ENCODE measurements at regions not wholly inside any gene's neighbourhood (a gene's known extent, or its start where the extent isn't known, plus 50 kb on each side); places are given as distances from the start of the nearest gene placed in this dataset.

DNA sequence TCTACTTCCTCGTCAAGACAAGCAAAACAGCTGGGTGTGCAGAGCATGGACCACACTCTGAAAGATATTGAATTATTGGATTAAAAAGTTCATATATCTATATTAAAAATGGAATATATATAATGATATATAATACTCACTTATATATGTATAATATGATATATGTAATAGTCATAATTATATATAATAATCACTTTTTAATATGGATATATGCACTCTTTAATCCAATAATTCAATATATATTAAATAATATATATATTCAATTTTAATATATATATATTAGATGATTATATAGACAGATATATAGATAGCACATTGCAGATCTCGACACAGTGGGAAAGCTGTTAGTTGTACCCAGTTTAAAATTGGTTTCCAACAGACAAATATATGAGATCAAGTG, 182.1 kb upstream of the CARD18 start:
- Histone ChIP-seq H3K27ac (ENCODE audit: low read length) (no peak overlapping the region), H3K4me2 (ENCODE audit: insufficient read depth, low read length) (no peak overlapping the region), H3K4me3 (ENCODE audit: low read depth in 1 of 2, low read length in 2 of 2) (no peak overlapping the region), H3K9ac (ENCODE audit: low read depth, low read length) (no peak overlapping the region), H4K20me1 (ENCODE audit: insufficient read depth, low read length) (no peaks in the 10 kb centered on the region), H3K4me1 (ENCODE audit: insufficient read depth, low read length) (no peaks in the 10 kb centered on the region), H3K27me3 (ENCODE audit: insufficient read depth, low read length, poor library complexity) (no peaks in the 10 kb centered on the region), H3K9me3 (ENCODE audit: insufficient read depth, low read length, severe bottlenecking) (no peaks in the 10 kb centered on the region), H3K79me2 (ENCODE audit: insufficient read depth, low read length) (no peaks in the 10 kb centered on the region), H2AFZ (ENCODE audit: low read depth, low read length) (no peak overlapping the region), H3K36me3 (ENCODE audit: insufficient read depth, low read length) (no peaks in the 10 kb centered on the region)
- TF ChIP-seq EZH2 (IDR thresholded peaks at IDR 0.05; ENCODE audit: borderline replicate concordance, low read depth, low read length, severe bottlenecking): no peak
- TF ChIP-seq, protein P1, sequence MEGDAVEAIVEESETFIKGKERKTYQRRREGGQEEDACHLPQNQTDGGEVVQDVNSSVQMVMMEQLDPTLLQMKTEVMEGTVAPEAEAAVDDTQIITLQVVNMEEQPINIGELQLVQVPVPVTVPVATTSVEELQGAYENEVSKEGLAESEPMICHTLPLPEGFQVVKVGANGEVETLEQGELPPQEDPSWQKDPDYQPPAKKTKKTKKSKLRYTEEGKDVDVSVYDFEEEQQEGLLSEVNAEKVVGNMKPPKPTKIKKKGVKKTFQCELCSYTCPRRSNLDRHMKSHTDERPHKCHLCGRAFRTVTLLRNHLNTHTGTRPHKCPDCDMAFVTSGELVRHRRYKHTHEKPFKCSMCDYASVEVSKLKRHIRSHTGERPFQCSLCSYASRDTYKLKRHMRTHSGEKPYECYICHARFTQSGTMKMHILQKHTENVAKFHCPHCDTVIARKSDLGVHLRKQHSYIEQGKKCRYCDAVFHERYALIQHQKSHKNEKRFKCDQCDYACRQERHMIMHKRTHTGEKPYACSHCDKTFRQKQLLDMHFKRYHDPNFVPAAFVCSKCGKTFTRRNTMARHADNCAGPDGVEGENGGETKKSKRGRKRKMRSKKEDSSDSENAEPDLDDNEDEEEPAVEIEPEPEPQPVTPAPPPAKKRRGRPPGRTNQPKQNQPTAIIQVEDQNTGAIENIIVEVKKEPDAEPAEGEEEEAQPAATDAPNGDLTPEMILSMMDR (IDR thresholded peaks at IDR 0.05; ENCODE audit: borderline replicate concordance, extremely low read depth, low read length, poor library complexity, severe bottlenecking): no peak
- no peak for ATAC-seq (ENCODE audit: insufficient read depth, low read depth)
- no peak for DNase-seq

DNA sequence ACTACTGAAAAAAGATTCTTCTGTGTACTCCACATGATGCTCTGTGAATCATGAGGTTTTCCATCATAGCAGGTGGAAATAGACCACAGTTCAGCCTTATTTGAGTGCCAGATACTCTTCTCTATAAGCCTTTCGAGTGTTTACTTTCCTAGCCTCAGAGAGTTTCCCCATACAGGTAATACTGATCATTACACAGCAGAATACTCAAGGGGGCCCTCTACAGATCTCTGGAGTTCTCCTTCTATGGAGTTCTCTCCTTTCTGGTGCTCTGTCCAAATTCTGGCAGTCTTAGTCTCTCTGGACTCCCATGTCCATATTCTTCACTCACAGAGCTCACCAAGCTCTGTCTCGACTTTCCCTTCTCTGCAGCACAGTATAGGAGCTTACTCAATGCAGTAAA, 175.7 kb upstream of the CARD18 start:
- DNase-seq (no peak), ATAC-seq (ENCODE audit: insufficient read depth, low read depth) (no peak)
- H3K4me3 ChIP-seq (ENCODE audit: low read depth in 1 of 2, low read length in 2 of 2): no peak overlapping the region
- H3K9ac ChIP-seq (ENCODE audit: low read depth, low read length): no peak overlapping the region
- H3K4me2 ChIP-seq (ENCODE audit: insufficient read depth, low read length): no peak overlapping the region
- no peaks in the 10 kb centered on the region for H3K4me1 ChIP-seq (ENCODE audit: insufficient read depth, low read length)
- TF ChIP-seq EZH2 (IDR thresholded peaks at IDR 0.05; ENCODE audit: borderline replicate concordance, low read depth, low read length, severe bottlenecking): no peak
- TF ChIP-seq, protein P1 (IDR thresholded peaks at IDR 0.05; ENCODE audit: borderline replicate concordance, extremely low read depth, low read length, poor library complexity, severe bottlenecking): no peak
- no peaks in the 10 kb centered on the region for H4K20me1 ChIP-seq (ENCODE audit: insufficient read depth, low read length)
- no peak overlapping the region for H3K27ac ChIP-seq (ENCODE audit: low read length)
- H3K9me3 ChIP-seq (ENCODE audit: insufficient read depth, low read length, severe bottlenecking): no peaks in the 10 kb centered on the region
- no peaks in the 10 kb centered on the region for H3K79me2 ChIP-seq (ENCODE audit: insufficient read depth, low read length)
- H3K27me3 ChIP-seq (ENCODE audit: insufficient read depth, low read length, poor library complexity): no peaks in the 10 kb centered on the region
- H3K36me3 ChIP-seq (ENCODE audit: insufficient read depth, low read length): no peaks in the 10 kb centered on the region
- no peak overlapping the region for H2AFZ ChIP-seq (ENCODE audit: low read depth, low read length)

DNA sequence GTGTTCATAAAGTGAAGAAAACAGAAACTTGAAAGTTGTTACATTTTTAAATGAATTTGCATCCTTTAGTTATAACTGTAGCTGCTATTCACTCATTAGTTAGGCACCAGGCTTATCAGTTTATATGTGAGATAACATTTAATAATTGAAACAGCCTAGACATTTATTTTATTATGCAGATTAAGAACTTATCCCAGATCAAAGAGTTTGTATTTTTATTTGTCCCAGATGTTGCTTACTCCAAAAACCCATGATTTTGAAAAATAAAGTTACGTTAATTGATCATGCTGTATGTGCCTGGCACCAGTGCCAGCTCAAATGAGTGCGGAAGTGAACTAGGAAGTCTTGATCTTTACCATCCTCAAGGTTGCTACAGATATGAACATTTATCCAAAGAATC, 172.7 kb upstream of the CARD18 start:
- Histone ChIP-seq H3K79me2 (ENCODE audit: insufficient read depth, low read length) (no peaks in the 10 kb centered on the region), H3K9ac (ENCODE audit: low read depth, low read length) (no peak overlapping the region), H3K9me3 (ENCODE audit: insufficient read depth, low read length, severe bottlenecking) (no peaks in the 10 kb centered on the region), H3K4me1 (ENCODE audit: insufficient read depth, low read length) (no peaks in the 10 kb centered on the region), H3K36me3 (ENCODE audit: insufficient read depth, low read length) (no peaks in the 10 kb centered on the region), H4K20me1 (ENCODE audit: insufficient read depth, low read length) (no peaks in the 10 kb centered on the region), H3K4me2 (ENCODE audit: insufficient read depth, low read length) (no peak overlapping the region), H3K27ac (ENCODE audit: low read length) (no peak overlapping the region), H3K4me3 (ENCODE audit: low read depth in 1 of 2, low read length in 2 of 2) (no peak overlapping the region), H3K27me3 (ENCODE audit: insufficient read depth, low read length, poor library complexity) (no peaks in the 10 kb centered on the region), H2AFZ (ENCODE audit: low read depth, low read length) (no peak overlapping the region)
- DNase-seq: no peak
- TF ChIP-seq, protein P1 (IDR thresholded peaks at IDR 0.05; ENCODE audit: borderline replicate concordance, extremely low read depth, low read length, poor library complexity, severe bottlenecking): no peak
- no peak for TF ChIP-seq EZH2 (IDR thresholded peaks at IDR 0.05; ENCODE audit: borderline replicate concordance, low read depth, low read length, severe bottlenecking)
- ATAC-seq (ENCODE audit: insufficient read depth, low read depth): no peak

DNA sequence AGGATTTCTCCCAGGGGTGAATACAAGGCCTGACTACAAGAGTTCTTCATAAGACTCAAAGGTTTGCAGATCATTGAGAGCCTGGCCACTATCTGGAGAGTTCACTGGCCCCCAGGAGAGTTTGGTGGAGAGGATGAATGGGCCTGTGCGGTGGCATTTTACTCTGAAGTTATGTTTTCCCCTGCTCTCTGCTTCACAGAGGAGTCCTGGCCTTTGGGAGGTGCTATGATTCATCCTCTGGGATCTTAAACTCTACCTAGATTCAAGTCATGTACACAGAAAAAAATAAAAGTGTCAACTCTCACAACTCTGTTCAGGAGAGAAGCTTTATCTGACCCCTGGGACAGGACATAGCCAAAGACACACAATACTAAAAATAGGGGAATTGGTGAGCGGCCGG, 159.1 kb upstream of the CARD18 start:
- Histone ChIP-seq H3K4me3 (ENCODE audit: low read depth in 1 of 2, low read length in 2 of 2) (no peak overlapping the region), H4K20me1 (ENCODE audit: insufficient read depth, low read length) (no peaks in the 10 kb centered on the region), H3K27me3 (ENCODE audit: insufficient read depth, low read length, poor library complexity) (no peaks in the 10 kb centered on the region), H3K36me3 (ENCODE audit: insufficient read depth, low read length) (no peaks in the 10 kb centered on the region), H3K27ac (ENCODE audit: low read length) (no peak overlapping the region), H3K4me1 (ENCODE audit: insufficient read depth, low read length) (no peaks in the 10 kb centered on the region), H3K9me3 (ENCODE audit: insufficient read depth, low read length, severe bottlenecking) (no peaks in the 10 kb centered on the region), H2AFZ (ENCODE audit: low read depth, low read length) (no peak overlapping the region), H3K9ac (ENCODE audit: low read depth, low read length) (no peak overlapping the region), H3K79me2 (ENCODE audit: insufficient read depth, low read length) (no peaks in the 10 kb centered on the region), H3K4me2 (ENCODE audit: insufficient read depth, low read length) (no peak overlapping the region)
- ATAC-seq (ENCODE audit: insufficient read depth, low read depth): no peak
- no peak for TF ChIP-seq EZH2 (IDR thresholded peaks at IDR 0.05; ENCODE audit: borderline replicate concordance, low read depth, low read length, severe bottlenecking)
- TF ChIP-seq, protein P1 (IDR thresholded peaks at IDR 0.05; ENCODE audit: borderline replicate concordance, extremely low read depth, low read length, poor library complexity, severe bottlenecking): no peak
- no peak for DNase-seq

All from DND-41 (cell line).